ENCODE measurements at regions not wholly inside any gene's neighbourhood (a gene's known extent, or its start where the extent isn't known, plus 50 kb on each side); places are given as distances from the start of the nearest gene placed in this dataset.

- TF ChIP-seq POLR2AphosphoS5 (IDR thresholded peaks at IDR 0.05; ENCODE audit: borderline replicate concordance, low read depth, low read length) (no peak), EZH2 (IDR thresholded peaks at IDR 0.05) (no peak)
These were observed 78.3 kb upstream of the RPL38 start for GRCh38 chr17:74125156-74125555.

All from SK-N-MC (cell line).